HTR-8/SVneo (cell line): ENCODE measurements at regions not wholly inside any gene's neighbourhood (a gene's known extent, or its start where the extent isn't known, plus 50 kb on each side); places are given as distances from the start of the nearest gene placed in this dataset.
A peak's percentile ranks its signal among the peaks of the same experiment; 100 is the strongest.

ENCODE experiments used
- DNase-seq: peaks from one replicate; pipeline ENCODE4 v3.0.0; 2011; ENCODE audit warnings: low spot score, mixed read lengths; ENCODE audit not compliant: insufficient read length
- FAIRE-seq: peaks from 2 replicates; lab custom pipeline; 2011; peaks lifted over from hg19 to GRCh38; lab: Jason Lieb, UNC

- DNase-seq (no peak), FAIRE-seq (no peak)
Measured at GRCh38 chr5:143515829-143516228, 112.3 kb upstream of the NR3C1 start.

DNA sequence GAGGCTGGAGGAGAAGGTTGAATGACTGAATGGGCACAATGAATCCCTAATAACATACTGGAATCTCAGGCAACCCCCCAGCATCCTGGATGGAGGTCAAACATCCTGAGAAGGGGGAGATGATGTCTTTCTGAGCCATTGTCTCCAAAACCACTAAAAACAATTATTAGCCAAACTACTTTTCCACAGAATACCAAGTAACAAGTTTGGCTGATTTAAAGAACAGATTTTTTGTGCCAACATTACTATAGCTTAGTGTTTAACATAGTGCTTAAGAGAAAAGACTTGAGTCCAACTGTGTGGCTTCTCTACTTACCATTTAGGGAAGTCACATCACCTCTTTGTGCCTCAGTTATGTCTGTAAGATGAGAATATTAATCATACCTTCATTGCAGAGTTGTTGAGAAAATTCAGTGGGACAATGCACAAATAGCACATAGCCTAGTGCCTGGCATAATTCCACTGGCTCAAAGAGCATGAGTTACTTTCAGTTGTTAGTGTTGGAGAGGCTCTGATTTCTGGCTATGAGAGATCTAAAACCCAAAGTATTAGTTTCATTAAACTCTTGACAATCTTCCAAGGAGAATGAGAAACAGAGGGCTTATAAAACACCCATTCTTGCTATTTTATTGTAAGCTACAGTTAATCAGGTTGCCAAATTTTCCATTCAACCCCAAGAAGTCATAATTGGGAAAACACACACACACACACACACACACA is 111.3 kb upstream of the NR3C1 start:
- FAIRE-seq (no peak), DNase-seq (no peak)

DNA sequence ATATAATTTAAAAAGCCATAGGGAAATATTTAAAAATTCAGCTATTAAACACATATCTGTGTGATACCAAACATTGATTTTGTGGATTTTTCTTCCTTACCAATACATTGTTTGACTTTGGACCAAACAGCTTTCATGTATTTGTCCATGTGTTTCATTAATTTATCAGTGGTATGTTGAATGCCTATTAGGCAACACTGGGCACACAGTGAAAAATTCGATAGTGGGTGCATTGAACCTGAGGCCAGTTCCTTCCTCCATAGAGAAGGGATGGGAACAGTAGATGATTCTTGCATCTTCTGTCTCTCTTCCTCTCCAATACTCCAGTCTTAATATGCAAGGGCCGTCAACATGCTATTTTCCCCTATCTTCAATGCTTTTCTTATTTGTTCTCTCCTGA is 110.2 kb upstream of the NR3C1 start:
- FAIRE-seq (no peak), DNase-seq (no peak)

- FAIRE-seq (no peak), DNase-seq (no peak)
Measured at GRCh38 chr5:143511736-143512135, 108.2 kb upstream of the NR3C1 start.

DNA sequence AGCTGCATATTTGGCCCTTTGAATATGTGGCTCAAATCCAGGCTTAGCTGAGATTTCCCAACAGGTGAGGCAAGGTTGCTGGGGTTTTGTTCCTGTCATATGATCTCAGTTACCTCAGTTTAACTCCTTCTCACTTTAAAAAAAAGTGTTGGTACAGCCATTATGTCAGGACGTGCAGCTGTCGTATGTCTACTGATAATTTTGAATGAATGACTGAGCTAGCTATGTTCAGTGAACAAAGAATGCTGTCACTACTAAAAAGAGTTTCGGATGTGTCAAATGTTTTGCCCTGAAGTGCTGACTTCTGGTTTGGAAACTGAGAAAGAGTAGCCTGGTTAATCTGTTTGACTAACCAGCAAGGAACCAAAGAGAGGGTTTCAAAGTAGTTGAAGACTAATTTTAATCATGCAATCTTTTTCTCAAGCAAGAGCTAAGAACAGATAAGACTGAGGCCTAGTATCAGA is 106.3 kb upstream of the NR3C1 start:
- DNase-seq = no peak
- no peak for FAIRE-seq

- FAIRE-seq (peak; percentile 38), DNase-seq (peak; percentile 62)
Measured at GRCh38 chr5:143506836-143507552, 103.5 kb upstream of the NR3C1 start.

- DNase-seq = no peak
- FAIRE-seq = no peak
Measured at GRCh38 chr5:143505934-143506333, 102.4 kb upstream of the NR3C1 start.

GRCh38 chr5:143505354-143505753 is 101.9 kb upstream of the NR3C1 start:
- FAIRE-seq = no peak
- DNase-seq = no peak

DNA sequence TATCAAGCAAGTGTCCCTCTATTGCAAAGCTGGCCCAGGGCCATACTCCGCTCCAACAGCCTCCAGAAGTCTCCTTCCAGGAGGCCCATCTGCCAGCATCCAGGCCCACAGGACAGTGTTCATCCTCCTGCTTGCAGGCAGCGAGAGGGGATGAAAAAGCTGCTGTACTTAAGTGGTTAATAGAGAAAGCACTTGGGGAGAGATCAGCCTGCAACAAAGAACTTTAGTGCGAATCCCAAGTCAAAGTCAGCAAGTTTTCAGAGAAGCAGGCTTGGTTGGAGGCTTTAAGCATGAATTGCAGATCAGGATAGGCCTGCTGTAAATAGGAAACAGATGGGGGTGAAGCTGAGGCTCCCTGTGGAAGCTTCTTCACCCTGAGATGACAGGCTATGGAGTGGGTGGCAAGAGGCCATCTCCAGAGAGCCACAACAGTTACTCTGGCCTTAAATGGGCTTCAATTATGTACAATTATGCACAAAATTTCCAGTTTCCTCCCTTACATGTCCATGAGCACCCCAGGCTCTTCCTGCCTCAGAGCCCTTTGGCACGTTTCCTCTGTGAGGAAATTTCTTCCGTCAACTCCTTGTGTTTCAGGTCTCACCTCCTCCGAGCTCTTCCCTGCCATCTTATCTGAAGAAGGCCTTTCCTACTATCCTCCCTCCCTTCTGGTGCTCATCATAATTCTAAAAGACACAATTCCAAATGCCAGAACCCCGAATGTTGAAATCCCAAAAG is 98.0 kb upstream of the NR3C1 start:
- FAIRE-seq (no peak), DNase-seq (no peak)

- FAIRE-seq = no peak
- no peak for DNase-seq
Measured at GRCh38 chr5:143499480-143500114, 96.1 kb upstream of the NR3C1 start.

GRCh38 chr5:143498821-143499220 is 95.3 kb upstream of the NR3C1 start:
- FAIRE-seq = no peak

GRCh38 chr5:143497749-143498148 is 94.3 kb upstream of the NR3C1 start:
- DNase-seq = no peak
- FAIRE-seq = no peak

More at GRCh38 chr5:143498821-143499220, 95.3 kb upstream of the NR3C1 start:
- DNase-seq = no peak

DNA sequence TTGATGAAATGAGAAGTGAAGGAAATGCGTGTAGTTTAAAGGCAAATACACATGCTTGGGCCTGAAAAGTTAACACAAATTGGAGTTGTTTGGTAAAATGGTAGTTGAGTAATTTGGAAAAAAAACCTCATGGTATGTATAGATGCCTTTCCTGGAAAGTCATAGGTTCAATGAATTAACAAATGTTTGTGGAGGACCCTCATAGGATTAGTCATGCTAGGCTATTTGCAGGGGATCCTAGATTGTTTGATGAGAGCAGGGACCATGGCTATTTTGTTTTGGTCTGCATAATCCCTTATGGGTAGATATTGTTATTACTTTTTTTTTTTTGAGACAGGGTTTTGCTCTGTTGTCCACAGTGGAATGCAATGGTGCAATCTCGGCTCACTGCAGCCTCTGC is 93.5 kb upstream of the NR3C1 start:
- FAIRE-seq = no peak
- no peak for DNase-seq

GRCh38 chr5:143495821-143496275 is 92.4 kb upstream of the NR3C1 start:
- FAIRE-seq (no peak), DNase-seq (no peak)

GRCh38 chr5:143495110-143495509 is 91.6 kb upstream of the NR3C1 start:
- FAIRE-seq = no peak
- DNase-seq = no peak

- FAIRE-seq (no peak), DNase-seq (no peak)
Measured at GRCh38 chr5:143494595-143494994, 91.1 kb upstream of the NR3C1 start.

DNA sequence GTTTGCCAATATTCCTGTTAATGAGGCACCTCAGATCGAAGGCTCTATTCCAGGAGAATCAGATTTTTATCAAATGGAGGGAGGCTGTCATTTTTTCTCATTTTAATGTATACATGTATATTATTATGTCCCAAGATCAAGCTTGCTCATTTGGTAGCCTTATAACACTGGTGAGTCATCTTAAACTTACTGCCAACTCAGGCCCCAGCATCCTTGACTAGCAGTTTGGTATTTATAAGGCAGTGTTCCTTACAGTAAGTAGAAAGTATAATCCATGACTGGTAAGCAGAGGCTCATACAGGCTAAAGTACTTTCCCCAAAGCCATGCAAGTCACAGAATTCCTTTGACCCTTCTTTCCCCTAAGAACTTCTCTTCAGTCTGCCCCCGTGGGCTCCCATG is 90.7 kb upstream of the NR3C1 start:
- DNase-seq = peak; percentile 28
- no peak for FAIRE-seq

DNA sequence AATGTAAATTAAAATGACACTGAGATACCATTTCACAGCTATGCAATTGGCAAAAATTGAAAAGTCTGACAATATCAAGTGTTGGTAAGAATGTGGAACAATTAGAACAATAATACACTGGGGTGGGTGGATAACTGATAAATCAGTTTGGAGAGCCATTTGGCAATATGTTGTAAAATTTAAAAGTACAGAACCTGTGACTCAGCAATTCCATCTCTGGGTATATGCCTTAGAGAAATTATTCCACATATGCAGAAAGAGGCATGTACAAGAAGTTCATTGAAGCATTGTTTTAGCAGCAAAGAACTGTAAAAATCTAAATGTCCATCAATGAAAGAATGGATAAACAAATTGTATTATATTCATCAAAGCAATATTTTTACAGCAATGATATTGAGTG is 89.3 kb upstream of the NR3C1 start:
- FAIRE-seq (no peak), DNase-seq (no peak)

- FAIRE-seq = no peak
- DNase-seq = no peak
Measured at GRCh38 chr5:143491646-143492045, 88.2 kb upstream of the NR3C1 start.

DNA sequence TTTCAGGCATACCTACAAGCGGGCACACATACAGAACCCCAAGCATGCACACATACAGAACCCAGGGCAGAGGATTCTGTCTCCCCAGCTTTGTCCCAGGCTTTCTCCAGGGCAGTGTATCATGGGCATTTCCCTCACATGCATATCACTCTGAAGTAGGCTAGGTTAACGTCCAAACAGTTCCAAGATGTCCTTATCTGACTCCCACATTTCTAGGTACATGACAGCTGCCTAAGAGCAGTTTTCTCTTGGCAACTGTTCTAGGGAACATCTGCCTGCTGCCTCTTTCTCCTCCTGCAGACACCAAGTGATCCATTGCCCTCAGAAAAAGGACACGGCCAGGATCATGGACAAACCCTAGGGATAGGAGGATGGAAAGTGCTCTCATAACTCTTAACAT is 84.9 kb upstream of the NR3C1 start:
- FAIRE-seq = no peak
- DNase-seq = no peak

DNA sequence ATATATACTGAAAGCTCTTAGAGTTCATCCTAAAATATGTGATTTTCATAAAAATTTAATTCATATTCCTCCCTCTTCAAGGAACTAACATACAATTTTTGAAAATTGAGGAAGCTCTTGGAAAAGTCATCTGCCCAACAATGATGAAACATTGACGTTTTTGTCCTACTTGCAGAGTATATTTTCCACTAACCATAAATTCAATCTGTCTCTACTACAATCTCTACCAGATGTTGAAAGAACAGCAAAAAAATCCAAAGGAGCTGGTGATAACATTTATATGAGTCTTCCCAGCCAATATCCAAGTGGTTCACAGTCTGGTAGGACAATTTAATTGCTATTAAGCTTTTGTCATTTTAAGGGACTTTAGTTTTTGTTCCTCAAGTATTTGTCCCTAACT is 81.1 kb upstream of the NR3C1 start:
- no peak for DNase-seq
- FAIRE-seq = no peak
